ENCODE measurements at regions not wholly inside any gene's neighbourhood (a gene's known extent, or its start where the extent isn't known, plus 50 kb on each side); places are given as distances from the start of the nearest gene placed in this dataset.
A peak's percentile ranks its signal among the peaks of the same experiment; 100 is the strongest.

GRCh38 chr6:25042984-25043725 lies 107.4 kb upstream of the RIPOR2 start:
- WGBS (ENCODE audit: insufficient coverage): no CpG with 5 or more reads among the region's 1 CpG
- peak overlapping the region; percentile 91 for H3K4me3 Mint-ChIP-seq
- H4K20me1 ChIP-seq (ENCODE audit: control insufficient read depth, insufficient read depth, low read length, poor library complexity, severe bottlenecking): no peaks in the 10 kb centered on the region
- H3K27me3 ChIP-seq (replicated peaks in 1 of 4; ENCODE audit: control extremely low read depth in 1 of 4, control insufficient read depth in 3 of 4, insufficient read depth in 4 of 4, low read length in 3 of 4): no peaks in the 10 kb centered on the region
- no peak for TF ChIP-seq EZH2 (IDR thresholded peaks at IDR 0.05; ENCODE audit: borderline replicate concordance, insufficient read depth, low read depth, low read length, poor library complexity, severe bottlenecking)
- TF ChIP-seq CTCF (IDR thresholded peaks at IDR 0.05): no peak
- DNase-seq: peak; percentile 67
- ATAC-seq (ENCODE audit: low read depth): peak; percentile 44
- intact Hi-C loops (cut with micrococcal nuclease): loop anchor here (1.0 to 2.0 kb wide), 4 partner anchors 8 to 27 kb away; no protein-coding TSS in a partner anchor
- H2AFZ ChIP-seq (ENCODE audit: insufficient read depth, low read depth, low read length, poor library complexity, severe bottlenecking): no peak overlapping the region
- peaks cover 69% of the 10 kb centered on the region for H3K4me1 Mint-ChIP-seq
- H3K4me3 ChIP-seq (ENCODE audit: control extremely low read depth in 1 of 5, extremely low read depth in 1 of 5, insufficient read depth in 1 of 5, low read depth in 2 of 5, low read length in 4 of 5): peak overlapping the region in 1 of 5 experiments; percentile 73
- ChIA-PET CTCF (interaction anchor here (0.9 to 6.4 kb wide), 9 partner anchors 11 to 187 kb away, joined by 3 to 52 read pairs (median 5); no protein-coding TSS in a partner anchor), POLR2A (interaction anchor here (1.0 to 1.3 kb wide), 3 partner anchors 10 to 16 kb away, joined by 3 to 6 read pairs (median 4); no protein-coding TSS in a partner anchor)
- H3K4me1 ChIP-seq (ENCODE audit: control insufficient read depth in 2 of 2, insufficient read depth in 2 of 2, low read length in 2 of 2): peaks cover 62 to 65% of the 10 kb centered on the region in 2 donors
- H3K9me3 ChIP-seq (ENCODE audit: control extremely low read depth in 1 of 3, control insufficient read depth in 2 of 3, insufficient read depth in 1 of 3, low read length in 2 of 3): peaks cover 0 to 2% (median 0%) of the 10 kb centered on the region in 3 donors
- H3K4me2 ChIP-seq (replicated peaks; ENCODE audit: low read depth, low read length, poor library complexity, severe bottlenecking): peak overlapping the region; percentile 89
- H3K9me3 Mint-ChIP-seq (ENCODE audit: insufficient read depth): no peaks in the 10 kb centered on the region
- peak overlapping the region; percentile 71 for H3K9ac ChIP-seq (ENCODE audit: low read length)
- H3K79me2 ChIP-seq (ENCODE audit: control insufficient read depth, insufficient read depth, low read length): peaks cover 45% of the 10 kb centered on the region
- H3K27ac Mint-ChIP-seq: peak overlapping the region; percentile 96
- H3K36me3 ChIP-seq (replicated peaks in 1 of 2; ENCODE audit: control extremely low read depth in 1 of 2, control insufficient read depth in 1 of 2, extremely low read depth in 1 of 2, insufficient read depth in 2 of 2, low read length in 1 of 2): peaks cover 0 to 2% of the 10 kb centered on the region in 2 experiments
- H3K27ac ChIP-seq (ENCODE audit: low read length in 2 of 2): peak overlapping the region; percentile 50 to 90
- no peaks in the 10 kb centered on the region for H3K27me3 Mint-ChIP-seq

GRCh38 chr6:25043892-25044291 lies 108.1 kb upstream of the RIPOR2 start:
- ATAC-seq (ENCODE audit: low read depth) (no peak), DNase-seq (no peak)
- H3K9me3 Mint-ChIP-seq (ENCODE audit: insufficient read depth): no peaks in the 10 kb centered on the region
- no peak overlapping the region for H3K9ac ChIP-seq (ENCODE audit: low read length)
- WGBS (ENCODE audit: insufficient coverage): no CpG with 5 or more reads among the region's 2 CpGs
- no peak overlapping the region for H3K4me3 Mint-ChIP-seq
- H3K4me1 Mint-ChIP-seq: peaks cover 67% of the 10 kb centered on the region
- no peaks in the 10 kb centered on the region for H4K20me1 ChIP-seq (ENCODE audit: control insufficient read depth, insufficient read depth, low read length, poor library complexity, severe bottlenecking)
- ChIA-PET CTCF (interaction anchor here (1.2 to 6.4 kb wide), 8 partner anchors 9 to 186 kb away, joined by 3 to 52 read pairs (median 12); no protein-coding TSS in a partner anchor), POLR2A (no interaction called here)
- peaks cover 38% of the 10 kb centered on the region for H3K79me2 ChIP-seq (ENCODE audit: control insufficient read depth, insufficient read depth, low read length)
- H3K4me2 ChIP-seq (replicated peaks; ENCODE audit: low read depth, low read length, poor library complexity, severe bottlenecking): peak overlapping the region; percentile 89
- H3K27me3 Mint-ChIP-seq: no peaks in the 10 kb centered on the region
- no peaks in the 10 kb centered on the region for H3K9me3 ChIP-seq (ENCODE audit: control extremely low read depth in 1 of 3, control insufficient read depth in 2 of 3, insufficient read depth in 1 of 3, low read length in 2 of 3)
- H3K27ac ChIP-seq (ENCODE audit: low read length in 2 of 2): no peak overlapping the region
- H3K27me3 ChIP-seq (replicated peaks in 1 of 4; ENCODE audit: control extremely low read depth in 1 of 4, control insufficient read depth in 3 of 4, insufficient read depth in 4 of 4, low read length in 3 of 4): no peaks in the 10 kb centered on the region
- H3K27ac Mint-ChIP-seq: no peak overlapping the region
- peaks cover 56 to 58% of the 10 kb centered on the region in 2 donors for H3K4me1 ChIP-seq (ENCODE audit: control insufficient read depth in 2 of 2, insufficient read depth in 2 of 2, low read length in 2 of 2)
- no peaks in the 10 kb centered on the region for H3K36me3 ChIP-seq (replicated peaks in 1 of 2; ENCODE audit: control extremely low read depth in 1 of 2, control insufficient read depth in 1 of 2, extremely low read depth in 1 of 2, insufficient read depth in 2 of 2, low read length in 1 of 2)
- intact Hi-C loops (cut with micrococcal nuclease): loop anchor here (1.0 to 2.0 kb wide), 2 partner anchors 7 to 17 kb away; no protein-coding TSS in a partner anchor
- no peak overlapping the region for H2AFZ ChIP-seq (ENCODE audit: insufficient read depth, low read depth, low read length, poor library complexity, severe bottlenecking)
- H3K4me3 ChIP-seq (ENCODE audit: control extremely low read depth in 1 of 5, extremely low read depth in 1 of 5, insufficient read depth in 1 of 5, low read depth in 2 of 5, low read length in 4 of 5): no peak overlapping the region
- no peak for TF ChIP-seq EZH2 (IDR thresholded peaks at IDR 0.05; ENCODE audit: borderline replicate concordance, insufficient read depth, low read depth, low read length, poor library complexity, severe bottlenecking)
- no peak for TF ChIP-seq CTCF (IDR thresholded peaks at IDR 0.05)
